ENCODE measurements at regions not wholly inside any gene's neighbourhood (a gene's known extent, or its start where the extent isn't known, plus 50 kb on each side); places are given as distances from the start of the nearest gene placed in this dataset.

GRCh38 chr6:25064006-25064405 is 128.2 kb upstream of the RIPOR2 start:
- H4K5ac ChIP-seq (ENCODE audit: low read length) = no peak overlapping the region
- H2BK15ac ChIP-seq (replicated peaks; ENCODE audit: low read depth) = no peak overlapping the region
- no peak overlapping the region for H3K9ac ChIP-seq (ENCODE audit: low read length)
- WGBS (ENCODE audit: extremely low coverage, insufficient coverage, low lambda C conversion rate) = no CpG with 5 or more reads among the region's 2 CpGs
- H3K4ac ChIP-seq (ENCODE audit: low read depth, low read length) = no peak overlapping the region
- H3K4me3 ChIP-seq (ENCODE audit: low read length) = no peak overlapping the region
- no peak overlapping the region for H4K8ac ChIP-seq (ENCODE audit: low read depth, low read length)
- DNase-seq = no peak
- H2BK120ac ChIP-seq (ENCODE audit: low read depth, low read length) = no peak overlapping the region
- H3K18ac ChIP-seq (ENCODE audit: low read length) = no peak overlapping the region
- no peaks in the 10 kb centered on the region for H3K36me3 ChIP-seq (ENCODE audit: control insufficient read depth, insufficient read depth, low read length)
- no peak overlapping the region for H2AK5ac ChIP-seq (ENCODE audit: low read length)
- H3K23ac ChIP-seq (ENCODE audit: low read length) = no peak overlapping the region
- no peak overlapping the region for H2BK5ac ChIP-seq (ENCODE audit: low read length)
- H3K27me3 ChIP-seq (ENCODE audit: insufficient read depth, low read length, poor library complexity) = no peaks in the 10 kb centered on the region
- H3K4me1 ChIP-seq (ENCODE audit: control insufficient read depth, low read depth, low read length) = no peaks in the 10 kb centered on the region
- H3K79me1 ChIP-seq (ENCODE audit: low read length) = no peaks in the 10 kb centered on the region
- H3K4me2 ChIP-seq (ENCODE audit: low read length) = no peak overlapping the region
- no peak overlapping the region for H3K27ac ChIP-seq (ENCODE audit: low read depth, low read length)
- H3K79me2 ChIP-seq (ENCODE audit: control insufficient read depth, insufficient read depth, low read length) = no peaks in the 10 kb centered on the region
- no peak overlapping the region for H3K56ac ChIP-seq (ENCODE audit: low read length)

DNA sequence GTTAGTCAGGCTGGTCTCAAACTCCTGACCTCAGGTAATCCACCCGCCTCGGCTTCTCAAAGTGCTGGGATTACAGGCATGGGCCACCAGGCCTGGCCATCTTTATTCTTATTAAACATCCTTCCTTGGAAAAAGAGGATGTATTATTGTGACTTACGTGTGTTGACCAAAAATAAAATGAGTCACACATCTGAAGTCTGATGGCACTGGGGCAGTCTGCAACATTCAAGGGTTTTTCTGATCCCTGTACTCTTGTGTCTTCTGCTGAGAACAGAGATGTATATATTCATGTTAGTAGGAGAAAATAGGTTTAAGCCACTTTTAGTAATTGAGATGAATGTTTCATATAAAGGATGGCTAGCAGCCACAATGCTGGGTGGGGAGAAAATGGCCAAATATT is 129.9 kb upstream of the RIPOR2 start:
- Histone ChIP-seq H2AK5ac (ENCODE audit: low read length) (no peak overlapping the region), H3K9ac (ENCODE audit: low read length) (no peak overlapping the region), H3K79me2 (ENCODE audit: control insufficient read depth, insufficient read depth, low read length) (no peaks in the 10 kb centered on the region), H3K4me3 (ENCODE audit: low read length) (no peak overlapping the region), H4K8ac (ENCODE audit: low read depth, low read length) (no peak overlapping the region), H3K27me3 (ENCODE audit: insufficient read depth, low read length, poor library complexity) (no peaks in the 10 kb centered on the region), H4K5ac (ENCODE audit: low read length) (no peak overlapping the region), H3K56ac (ENCODE audit: low read length) (no peak overlapping the region), H3K23ac (ENCODE audit: low read length) (no peak overlapping the region), H3K4ac (ENCODE audit: low read depth, low read length) (no peak overlapping the region), H3K27ac (ENCODE audit: low read depth, low read length) (no peak overlapping the region), H3K18ac (ENCODE audit: low read length) (no peak overlapping the region), H3K4me2 (ENCODE audit: low read length) (no peak overlapping the region), H3K36me3 (ENCODE audit: control insufficient read depth, insufficient read depth, low read length) (no peaks in the 10 kb centered on the region), H3K4me1 (ENCODE audit: control insufficient read depth, low read depth, low read length) (no peaks in the 10 kb centered on the region), H2BK120ac (ENCODE audit: low read depth, low read length) (no peak overlapping the region), H2BK15ac (replicated peaks; ENCODE audit: low read depth) (no peak overlapping the region), H2BK5ac (ENCODE audit: low read length) (no peak overlapping the region), H3K79me1 (ENCODE audit: low read length) (no peaks in the 10 kb centered on the region)
- WGBS (ENCODE audit: extremely low coverage, insufficient coverage, low lambda C conversion rate) = no CpG with 5 or more reads among the region's 3 CpGs
- DNase-seq = no peak

- no peak overlapping the region for H2BK5ac ChIP-seq (ENCODE audit: low read length)
- H4K5ac ChIP-seq (ENCODE audit: low read length) = no peak overlapping the region
- no CpG with 5 or more reads among the region's 1 CpG for WGBS (ENCODE audit: extremely low coverage, insufficient coverage, low lambda C conversion rate)
- H3K27me3 ChIP-seq (ENCODE audit: insufficient read depth, low read length, poor library complexity) = no peaks in the 10 kb centered on the region
- H4K8ac ChIP-seq (ENCODE audit: low read depth, low read length) = no peak overlapping the region
- no peak overlapping the region for H2BK120ac ChIP-seq (ENCODE audit: low read depth, low read length)
- no peak overlapping the region for H3K4me3 ChIP-seq (ENCODE audit: low read length)
- H3K56ac ChIP-seq (ENCODE audit: low read length) = no peak overlapping the region
- no peaks in the 10 kb centered on the region for H3K79me1 ChIP-seq (ENCODE audit: low read length)
- no peak overlapping the region for H3K23ac ChIP-seq (ENCODE audit: low read length)
- no peak overlapping the region for H2BK15ac ChIP-seq (replicated peaks; ENCODE audit: low read depth)
- H3K79me2 ChIP-seq (ENCODE audit: control insufficient read depth, insufficient read depth, low read length) = no peaks in the 10 kb centered on the region
- no peak overlapping the region for H3K4me2 ChIP-seq (ENCODE audit: low read length)
- H3K18ac ChIP-seq (ENCODE audit: low read length) = no peak overlapping the region
- no peak overlapping the region for H3K4ac ChIP-seq (ENCODE audit: low read depth, low read length)
- no peak overlapping the region for H2AK5ac ChIP-seq (ENCODE audit: low read length)
- no peaks in the 10 kb centered on the region for H3K4me1 ChIP-seq (ENCODE audit: control insufficient read depth, low read depth, low read length)
- DNase-seq = no peak
- no peak overlapping the region for H3K9ac ChIP-seq (ENCODE audit: low read length)
- no peak overlapping the region for H3K27ac ChIP-seq (ENCODE audit: low read depth, low read length)
- H3K36me3 ChIP-seq (ENCODE audit: control insufficient read depth, insufficient read depth, low read length) = no peaks in the 10 kb centered on the region
Measured at GRCh38 chr6:25066593-25066992, 130.8 kb upstream of the RIPOR2 start.

DNA sequence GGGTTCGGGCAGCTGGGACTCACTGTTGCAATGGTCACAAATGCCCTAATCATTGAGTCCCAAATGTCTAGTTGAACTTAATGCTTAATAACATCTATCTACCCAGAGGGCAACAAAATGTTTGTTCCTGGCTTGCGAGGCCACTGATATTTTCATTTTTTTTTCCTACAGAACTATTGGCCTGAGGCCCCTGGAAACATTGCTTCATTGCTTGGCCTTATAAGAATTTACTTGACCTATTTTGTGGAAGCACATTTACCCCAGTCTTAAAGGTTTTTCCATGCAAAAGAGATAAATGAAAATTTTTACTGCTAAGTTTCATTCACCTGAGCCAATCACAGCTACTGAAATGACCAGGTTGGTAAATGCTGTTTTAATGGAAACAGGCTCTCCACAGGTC is 133.1 kb upstream of the RIPOR2 start:
- no peak overlapping the region for H2BK5ac ChIP-seq (ENCODE audit: low read length)
- no peak overlapping the region for H4K8ac ChIP-seq (ENCODE audit: low read depth, low read length)
- no peak overlapping the region for H3K27ac ChIP-seq (ENCODE audit: low read depth, low read length)
- no CpG with 5 or more reads among the region's 2 CpGs for WGBS (ENCODE audit: extremely low coverage, insufficient coverage, low lambda C conversion rate)
- H3K4me1 ChIP-seq (ENCODE audit: control insufficient read depth, low read depth, low read length) = no peaks in the 10 kb centered on the region
- no peak overlapping the region for H3K18ac ChIP-seq (ENCODE audit: low read length)
- H3K56ac ChIP-seq (ENCODE audit: low read length) = no peak overlapping the region
- no peak overlapping the region for H2BK120ac ChIP-seq (ENCODE audit: low read depth, low read length)
- no peak overlapping the region for H3K9ac ChIP-seq (ENCODE audit: low read length)
- no peak overlapping the region for H3K23ac ChIP-seq (ENCODE audit: low read length)
- H3K4me3 ChIP-seq (ENCODE audit: low read length) = no peak overlapping the region
- H3K36me3 ChIP-seq (ENCODE audit: control insufficient read depth, insufficient read depth, low read length) = no peaks in the 10 kb centered on the region
- no peak overlapping the region for H3K4me2 ChIP-seq (ENCODE audit: low read length)
- H3K79me2 ChIP-seq (ENCODE audit: control insufficient read depth, insufficient read depth, low read length) = no peaks in the 10 kb centered on the region
- no peak overlapping the region for H4K5ac ChIP-seq (ENCODE audit: low read length)
- no peaks in the 10 kb centered on the region for H3K79me1 ChIP-seq (ENCODE audit: low read length)
- DNase-seq = no peak
- H2AK5ac ChIP-seq (ENCODE audit: low read length) = no peak overlapping the region
- no peaks in the 10 kb centered on the region for H3K27me3 ChIP-seq (ENCODE audit: insufficient read depth, low read length, poor library complexity)
- no peak overlapping the region for H2BK15ac ChIP-seq (replicated peaks; ENCODE audit: low read depth)
- H3K4ac ChIP-seq (ENCODE audit: low read depth, low read length) = no peak overlapping the region

- no peak overlapping the region for H4K8ac ChIP-seq (ENCODE audit: low read depth, low read length)
- H3K4me2 ChIP-seq (ENCODE audit: low read length) = no peak overlapping the region
- H2BK5ac ChIP-seq (ENCODE audit: low read length) = no peak overlapping the region
- H3K27me3 ChIP-seq (ENCODE audit: insufficient read depth, low read length, poor library complexity) = no peaks in the 10 kb centered on the region
- no peak overlapping the region for H3K27ac ChIP-seq (ENCODE audit: low read depth, low read length)
- no peak overlapping the region for H3K9ac ChIP-seq (ENCODE audit: low read length)
- no peak overlapping the region for H2BK120ac ChIP-seq (ENCODE audit: low read depth, low read length)
- no peak overlapping the region for H3K23ac ChIP-seq (ENCODE audit: low read length)
- H3K18ac ChIP-seq (ENCODE audit: low read length) = no peak overlapping the region
- H3K4me3 ChIP-seq (ENCODE audit: low read length) = no peak overlapping the region
- no peak overlapping the region for H2BK15ac ChIP-seq (replicated peaks; ENCODE audit: low read depth)
- H3K79me2 ChIP-seq (ENCODE audit: control insufficient read depth, insufficient read depth, low read length) = no peaks in the 10 kb centered on the region
- no peaks in the 10 kb centered on the region for H3K79me1 ChIP-seq (ENCODE audit: low read length)
- peak; percentile 85 for DNase-seq
- WGBS (ENCODE audit: extremely low coverage, insufficient coverage, low lambda C conversion rate) = no CpG with 5 or more reads among the region's 13 CpGs
- no peak overlapping the region for H3K4ac ChIP-seq (ENCODE audit: low read depth, low read length)
- no peak overlapping the region for H2AK5ac ChIP-seq (ENCODE audit: low read length)
- H3K4me1 ChIP-seq (ENCODE audit: control insufficient read depth, low read depth, low read length) = no peaks in the 10 kb centered on the region
- H3K36me3 ChIP-seq (ENCODE audit: control insufficient read depth, insufficient read depth, low read length) = no peaks in the 10 kb centered on the region
- no peak overlapping the region for H4K5ac ChIP-seq (ENCODE audit: low read length)
- H3K56ac ChIP-seq (ENCODE audit: low read length) = no peak overlapping the region
Measured at GRCh38 chr6:25070547-25071366, 135.0 kb upstream of the RIPOR2 start.

DNA sequence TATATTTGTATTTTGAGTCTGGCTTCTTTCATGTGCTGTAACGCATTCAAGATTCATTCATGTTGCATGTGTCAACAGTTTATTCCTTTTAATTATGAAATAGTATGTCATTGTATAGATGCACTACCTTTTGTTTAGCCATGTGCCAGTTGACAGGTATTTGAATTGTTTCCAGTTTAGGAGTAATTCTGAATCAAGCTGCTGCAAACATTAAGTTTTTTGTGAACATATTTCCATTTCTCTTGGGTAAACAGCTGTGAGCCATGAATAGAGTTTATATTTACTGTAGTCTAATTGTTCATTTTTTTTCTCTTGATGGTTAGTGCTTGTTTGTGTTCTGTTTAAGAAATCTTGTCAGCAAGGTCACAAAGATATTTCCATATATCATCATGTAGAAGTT is 142.4 kb upstream of the RIPOR2 start:
- Histone ChIP-seq H3K79me1 (ENCODE audit: low read length) (no peaks in the 10 kb centered on the region), H3K79me2 (ENCODE audit: control insufficient read depth, insufficient read depth, low read length) (no peaks in the 10 kb centered on the region), H3K9ac (ENCODE audit: low read length) (no peak overlapping the region), H3K4me2 (ENCODE audit: low read length) (no peak overlapping the region), H3K27me3 (ENCODE audit: insufficient read depth, low read length, poor library complexity) (no peaks in the 10 kb centered on the region), H2AK5ac (ENCODE audit: low read length) (no peak overlapping the region), H3K36me3 (ENCODE audit: control insufficient read depth, insufficient read depth, low read length) (no peaks in the 10 kb centered on the region), H3K4ac (ENCODE audit: low read depth, low read length) (no peak overlapping the region), H3K23ac (ENCODE audit: low read length) (no peak overlapping the region), H3K4me3 (ENCODE audit: low read length) (no peak overlapping the region), H3K56ac (ENCODE audit: low read length) (no peak overlapping the region), H4K8ac (ENCODE audit: low read depth, low read length) (no peak overlapping the region), H3K27ac (ENCODE audit: low read depth, low read length) (no peak overlapping the region), H2BK120ac (ENCODE audit: low read depth, low read length) (no peak overlapping the region), H4K5ac (ENCODE audit: low read length) (no peak overlapping the region), H3K4me1 (ENCODE audit: control insufficient read depth, low read depth, low read length) (no peaks in the 10 kb centered on the region), H2BK15ac (replicated peaks; ENCODE audit: low read depth) (no peak overlapping the region), H3K18ac (ENCODE audit: low read length) (no peak overlapping the region), H2BK5ac (ENCODE audit: low read length) (no peak overlapping the region)
- DNase-seq = no peak
- WGBS (ENCODE audit: extremely low coverage, insufficient coverage, low lambda C conversion rate) = no CpG with 5 or more reads among the region's 1 CpG
